SH-SY5Y (cell line): ENCODE measurements at regions not wholly inside any gene's neighbourhood (a gene's known extent, or its start where the extent isn't known, plus 50 kb on each side); places are given as distances from the start of the nearest gene placed in this dataset.

Experiments used
- GATA2 ChIP-seq: IDR thresholded peaks from 2 replicates; pipeline ENCODE4 v1.6.1; 2011; ENCODE audit warnings: mild to moderate bottlenecking, low read depth, low read length
- GATA3 ChIP-seq: IDR thresholded peaks from 2 replicates; pipeline ENCODE4 v1.6.1; 2011; ENCODE audit warnings: low read depth, mild to moderate bottlenecking, low read length, moderate library complexity

DNA sequence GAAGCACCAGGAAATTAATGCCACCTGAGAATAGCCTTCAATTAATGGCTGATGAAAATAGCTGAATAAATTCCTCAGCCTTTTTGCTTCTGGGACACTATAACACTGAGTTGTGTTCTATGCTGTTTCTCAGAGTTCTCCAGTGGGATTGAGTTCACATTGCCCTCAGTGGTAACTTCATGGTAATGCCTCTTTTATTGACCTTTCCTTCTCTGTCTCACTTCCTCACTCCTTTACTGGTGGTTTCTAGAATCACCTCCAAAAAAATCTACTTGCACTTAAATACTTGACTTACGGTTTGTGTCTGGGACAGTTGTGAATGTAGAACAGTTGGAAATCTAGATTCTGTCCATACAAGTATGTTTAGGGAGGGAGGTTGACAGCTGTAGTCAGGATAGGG, 293.7 kb downstream of the PPP1R2C start:
- TF ChIP-seq GATA3 (no peak), GATA2 (no peak)
